Lung (tissue), 11 donors: ENCODE measurements at regions not wholly inside any gene's neighbourhood (a gene's known extent, or its start where the extent isn't known, plus 50 kb on each side); places are given as distances from the start of the nearest gene placed in this dataset.

Experiments used
- ATAC-seq: fragments of 200-7000 bp; cut with Tn5 transposase; one replicate; pipeline ENCODE4 v1.9.1; 2020; ENCODE audit warnings: moderate number of reproducible peaks; ENCODE audit not compliant: insufficient read depth, low FRiP score
- DNase-seq, 3 donors: peaks; one replicate each; pipeline ENCODE4 v3.0.0-alpha.2; 2013 to 2017
- H3K27ac ChIP-seq, 2 donors: one replicate each; pipeline ENCODE4 v1.5.1; 2013; ENCODE audit warnings: mild to moderate bottlenecking in 2 of 2, moderate library complexity in 2 of 2, control low read depth in 1 of 2, inconsistent platforms in 1 of 2, low read depth in 1 of 2, low read length in 1 of 2
- H3K27me3 ChIP-seq, 3 donors: one replicate each; pipeline ENCODE4 v1.5.1; 2013; ENCODE audit warnings: low read length in 2 of 3; ENCODE audit not compliant: control insufficient read depth in 3 of 3, insufficient read depth in 3 of 3
- H3K36me3 ChIP-seq, 4 donors: one replicate each; pipeline ENCODE4 v1.5.1; 2013; ENCODE audit warnings: low read length in 4 of 4, mild to moderate bottlenecking in 1 of 4, moderate library complexity in 1 of 4; ENCODE audit not compliant: control insufficient read depth in 4 of 4, insufficient read depth in 4 of 4
- H3K4me1 ChIP-seq, 5 donors: one replicate each; pipeline ENCODE4 v1.5.1; 2013; ENCODE audit warnings: low read length in 5 of 5, mild to moderate bottlenecking in 2 of 5, moderate library complexity in 1 of 5; ENCODE audit not compliant: control insufficient read depth in 5 of 5, insufficient read depth in 5 of 5
- H3K4me3 ChIP-seq: one replicate; pipeline ENCODE4 v1.5.1; 2013; ENCODE audit warnings: mild to moderate bottlenecking, control low read depth, moderate library complexity
- H3K9ac ChIP-seq, 2 donors: one replicate each; pipeline ENCODE4 v1.5.1; 2013; ENCODE audit warnings: low read length in 2 of 2, control low read depth in 1 of 2; ENCODE audit not compliant: insufficient read depth in 1 of 2
- H3K9me3 ChIP-seq, 4 donors: one replicate each; pipeline ENCODE4 v1.5.1; 2013; ENCODE audit warnings: low read length in 3 of 4, mild to moderate bottlenecking in 1 of 4, moderate library complexity in 1 of 4; ENCODE audit not compliant: control insufficient read depth in 4 of 4, insufficient read depth in 3 of 4
- WGBS, 2 donors: extraction: QIAGEN DNeasy Blood & Tissue Kit; methylation state at CpG; one replicate each; pipeline ENCODE4 v1.1.7; 2013; 5-methylcytosine and 5-hydroxymethylcytosine counted together
- TF ChIP-seq, protein P1 (sequence below): IDR thresholded peaks from 2 replicates; pipeline ENCODE4 v1.5.1; 2012; ENCODE audit warnings: mild to moderate bottlenecking; ENCODE audit errors: control extremely low read depth, extremely low read depth
- donor health status: control.
- donor health status: control.
- donor health status: Bipolar disorder and iron deficiency.
- donor health status: healthy.
- donor health status: DM: yes; HTN: yes; CAD: no.

DNA sequence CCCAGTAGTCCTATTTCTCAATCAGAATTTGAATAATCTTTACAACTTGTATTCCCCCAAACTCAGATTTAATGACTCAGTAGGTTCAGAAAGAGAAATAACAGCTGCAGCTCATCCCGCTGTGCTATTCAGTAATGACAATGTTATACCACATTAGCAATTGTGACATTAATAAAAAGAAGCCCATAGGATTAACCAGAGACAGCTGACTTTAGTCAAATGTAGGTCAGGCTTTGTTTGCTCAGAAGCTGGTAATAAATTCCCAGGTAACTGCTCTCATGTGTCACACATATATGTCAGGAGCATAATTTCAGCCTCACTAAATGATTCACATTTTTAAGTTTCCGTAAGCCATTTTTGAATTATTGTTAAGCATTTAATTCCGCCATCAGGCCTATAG, 222.0 kb upstream of the UBE2E2 start:
- DNase-seq (peak in 2 of 3 donors; percentile 58 to 74), ATAC-seq (no peak)
- Histone ChIP-seq H3K4me1 (peaks cover 0 to 13% (median 6%) of the 10 kb centered on the region in 5 donors), H3K9me3 (peaks cover 0 to 3% (median 0%) of the 10 kb centered on the region in 4 donors), H3K27ac (no peak overlapping the region), H3K36me3 (no peaks in the 10 kb centered on the region), H3K9ac (no peak overlapping the region), H3K27me3 (no peaks in the 10 kb centered on the region), H3K4me3 (no peak overlapping the region)
- 94% methylated on average over 3 of the region's 3 CpGs for WGBS, 2 donors
- TF ChIP-seq, protein P1, sequence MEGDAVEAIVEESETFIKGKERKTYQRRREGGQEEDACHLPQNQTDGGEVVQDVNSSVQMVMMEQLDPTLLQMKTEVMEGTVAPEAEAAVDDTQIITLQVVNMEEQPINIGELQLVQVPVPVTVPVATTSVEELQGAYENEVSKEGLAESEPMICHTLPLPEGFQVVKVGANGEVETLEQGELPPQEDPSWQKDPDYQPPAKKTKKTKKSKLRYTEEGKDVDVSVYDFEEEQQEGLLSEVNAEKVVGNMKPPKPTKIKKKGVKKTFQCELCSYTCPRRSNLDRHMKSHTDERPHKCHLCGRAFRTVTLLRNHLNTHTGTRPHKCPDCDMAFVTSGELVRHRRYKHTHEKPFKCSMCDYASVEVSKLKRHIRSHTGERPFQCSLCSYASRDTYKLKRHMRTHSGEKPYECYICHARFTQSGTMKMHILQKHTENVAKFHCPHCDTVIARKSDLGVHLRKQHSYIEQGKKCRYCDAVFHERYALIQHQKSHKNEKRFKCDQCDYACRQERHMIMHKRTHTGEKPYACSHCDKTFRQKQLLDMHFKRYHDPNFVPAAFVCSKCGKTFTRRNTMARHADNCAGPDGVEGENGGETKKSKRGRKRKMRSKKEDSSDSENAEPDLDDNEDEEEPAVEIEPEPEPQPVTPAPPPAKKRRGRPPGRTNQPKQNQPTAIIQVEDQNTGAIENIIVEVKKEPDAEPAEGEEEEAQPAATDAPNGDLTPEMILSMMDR = no peak

DNA sequence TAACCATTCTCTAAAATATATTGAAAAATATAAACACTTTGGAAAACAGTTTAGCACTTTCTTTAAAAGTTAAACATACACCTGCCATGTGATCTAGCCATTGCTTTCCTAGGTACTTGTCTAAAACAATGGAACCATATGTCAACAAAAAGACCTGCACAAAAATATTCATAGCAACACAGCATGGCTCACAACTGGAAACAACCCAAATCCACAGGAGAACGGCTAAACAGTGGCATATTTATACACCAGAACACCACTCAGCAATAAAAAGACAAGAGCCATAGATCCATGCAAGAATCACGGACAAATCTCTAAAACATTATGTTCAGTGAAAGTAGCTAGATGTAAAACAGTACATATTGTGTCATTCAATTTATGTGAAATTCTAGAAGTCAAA, 221.3 kb upstream of the UBE2E2 start:
- TF ChIP-seq, protein P1 = no peak

DNA sequence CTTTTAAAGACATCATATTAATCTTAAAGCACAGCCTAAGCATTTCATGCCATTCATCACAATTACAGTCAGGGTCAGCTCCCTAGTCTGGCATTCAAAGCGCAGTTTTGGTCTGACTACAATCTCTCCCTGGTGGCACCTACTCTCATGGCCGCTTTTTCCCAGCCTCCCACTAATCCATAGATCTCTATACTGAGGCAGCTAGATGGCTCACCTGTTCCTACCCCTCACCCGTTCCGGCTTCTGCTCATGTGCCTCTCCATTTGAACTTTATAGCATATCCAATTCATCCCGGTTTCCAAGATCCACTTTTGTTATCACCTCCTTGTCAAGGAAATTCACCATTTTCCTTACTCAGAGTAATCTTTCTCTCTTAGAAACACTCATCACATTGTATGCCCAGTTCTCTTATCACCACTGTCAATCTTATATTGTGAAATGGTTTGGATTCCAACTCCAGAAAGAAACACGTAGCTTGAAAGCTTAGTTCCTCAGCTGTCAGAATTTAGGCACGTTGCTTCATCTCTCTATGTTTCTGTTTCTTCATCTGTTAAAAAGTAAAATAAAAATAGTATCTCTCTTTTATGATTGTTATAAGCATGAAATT, 220.0 kb upstream of the UBE2E2 start:
- Histone ChIP-seq H3K4me1 (peaks cover 0 to 13% (median 6%) of the 10 kb centered on the region in 5 donors), H3K9me3 (peaks cover 0 to 3% (median 0%) of the 10 kb centered on the region in 4 donors), H3K9ac (no peak overlapping the region), H3K4me3 (no peak overlapping the region), H3K36me3 (no peaks in the 10 kb centered on the region), H3K27me3 (no peaks in the 10 kb centered on the region), H3K27ac (no peak overlapping the region)
- DNase-seq (peak in 1 of 3 donors; percentile 37), ATAC-seq (no peak)
- TF ChIP-seq, protein P1 = no peak
- 67 to 69% methylated on average over 7 of the region's 7 CpGs for WGBS, 2 donors

More for the DNA sequence above, 221.3 kb upstream of the UBE2E2 start:
- H3K4me3 ChIP-seq = no peak overlapping the region
- H3K9ac ChIP-seq = no peak overlapping the region
- H3K4me1 ChIP-seq = peaks cover 0 to 13% (median 6%) of the 10 kb centered on the region in 5 donors
- no peak overlapping the region for H3K27ac ChIP-seq
- 43 to 93% methylated on average over 2 of the region's 2 CpGs for WGBS, 2 donors
- DNase-seq (no peak), ATAC-seq (no peak)
- peaks cover 0 to 3% (median 0%) of the 10 kb centered on the region in 4 donors for H3K9me3 ChIP-seq
- H3K36me3 ChIP-seq = no peaks in the 10 kb centered on the region
- H3K27me3 ChIP-seq = no peaks in the 10 kb centered on the region

DNA sequence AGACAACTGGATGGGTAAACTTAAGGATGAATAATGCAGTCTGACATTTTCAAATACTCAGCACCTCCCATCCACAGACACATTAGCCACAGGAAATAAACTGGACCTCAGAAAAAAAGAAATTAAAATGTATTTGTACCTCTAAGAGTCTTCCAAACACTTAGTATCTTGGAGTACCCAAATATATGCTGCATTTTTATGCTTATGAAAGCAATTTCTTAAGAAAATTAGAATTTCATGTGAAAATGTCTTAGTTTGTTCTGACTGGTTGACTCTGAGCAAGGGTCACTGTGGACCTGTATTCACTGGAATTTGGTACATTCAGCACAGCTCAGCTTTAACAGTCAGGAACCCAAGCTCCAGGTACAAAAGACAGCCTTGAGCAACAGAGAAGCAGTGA, 216.2 kb upstream of the UBE2E2 start:
- DNase-seq = no peak
- Histone ChIP-seq H3K27ac (no peak overlapping the region), H3K36me3 (no peaks in the 10 kb centered on the region), H3K9me3 (peaks cover 0 to 4% (median 0%) of the 10 kb centered on the region in 4 donors), H3K4me3 (no peak overlapping the region), H3K9ac (no peak overlapping the region), H3K4me1 (no peaks in the 10 kb centered on the region), H3K27me3 (no peaks in the 10 kb centered on the region)
- TF ChIP-seq, protein P1 = no peak
- ATAC-seq = no peak
